ENCODE measurements at regions not wholly inside any gene's neighbourhood (a gene's known extent, or its start where the extent isn't known, plus 50 kb on each side); places are given as distances from the start of the nearest gene placed in this dataset.

DNA sequence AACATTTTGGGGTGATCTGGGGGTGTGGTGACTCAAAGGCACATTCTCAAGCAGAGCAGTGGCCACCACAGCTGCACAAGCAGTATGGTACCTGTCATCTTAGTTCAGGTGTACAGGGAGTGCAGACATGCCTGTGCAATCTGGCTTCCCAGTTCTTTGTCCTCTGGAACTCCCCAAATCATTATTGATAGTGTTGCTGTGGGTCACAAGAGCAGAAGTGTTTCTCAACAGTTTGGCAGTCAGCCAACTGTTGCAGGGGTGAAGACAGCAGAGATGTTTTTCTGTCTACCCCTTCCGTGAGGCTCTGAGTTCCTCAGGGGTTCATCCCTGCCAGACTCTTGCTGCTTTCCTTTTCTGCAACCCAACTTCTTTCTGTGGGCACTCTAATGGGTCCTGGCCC is 206.5 kb upstream of the ZSWIM2 start:
- no peak for DNase-seq

GRCh38 chr2:187054501-187055319 is 205.7 kb upstream of the ZSWIM2 start:
- no peak for DNase-seq

GRCh38 chr2:187051350-187051749 is 202.4 kb upstream of the ZSWIM2 start:
- no peak for DNase-seq

GRCh38 chr2:187050409-187050998 is 201.5 kb upstream of the ZSWIM2 start:
- DNase-seq: peak; percentile 25

DNA sequence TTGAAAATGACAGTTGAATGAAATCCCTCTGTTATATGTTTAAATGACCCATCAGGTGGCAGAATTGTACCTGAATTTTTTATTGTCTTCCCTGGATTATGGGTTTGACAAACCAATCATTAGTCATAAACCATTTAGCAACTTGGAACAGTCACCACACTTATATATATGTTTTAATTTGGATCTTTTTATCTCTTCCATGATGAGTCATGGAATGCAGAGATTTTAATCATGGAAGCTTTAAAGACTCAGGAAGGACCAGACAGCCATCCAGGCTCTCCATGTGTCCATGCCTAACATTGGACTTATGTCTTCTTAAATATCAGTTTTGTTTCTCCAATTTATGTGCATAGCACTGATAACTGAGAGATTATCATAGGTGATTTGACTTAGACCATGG is 188.3 kb upstream of the ZSWIM2 start:
- peak; percentile 23 for DNase-seq

DNA sequence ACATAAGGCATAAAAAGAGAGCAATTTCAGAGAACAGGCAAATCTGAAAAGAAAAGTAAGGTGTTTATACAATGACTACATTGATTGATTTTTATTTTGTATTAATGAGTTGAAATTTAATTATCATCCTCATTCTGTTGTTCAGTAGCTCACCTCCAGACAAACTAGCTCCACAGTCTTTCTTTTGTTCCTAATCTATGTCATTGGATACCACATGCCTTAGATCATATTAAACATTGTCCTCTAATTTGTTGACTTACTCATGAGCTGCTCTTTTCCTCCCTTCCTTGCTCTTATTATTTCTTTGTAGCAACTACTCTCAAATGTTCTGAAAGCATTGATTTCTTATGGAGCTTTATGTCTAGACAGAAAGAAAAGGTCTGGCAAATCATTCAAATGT is 185.5 kb upstream of the ZSWIM2 start:
- no peak for DNase-seq

GRCh38 chr2:187024739-187025138 is 175.8 kb upstream of the ZSWIM2 start:
- DNase-seq: no peak

- DNase-seq: peak; percentile 74
Observed at GRCh38 chr2:187023996-187024395, 175.0 kb upstream of the ZSWIM2 start.

GRCh38 chr2:187017438-187017837 is 168.5 kb upstream of the ZSWIM2 start:
- no peak for DNase-seq

DNA sequence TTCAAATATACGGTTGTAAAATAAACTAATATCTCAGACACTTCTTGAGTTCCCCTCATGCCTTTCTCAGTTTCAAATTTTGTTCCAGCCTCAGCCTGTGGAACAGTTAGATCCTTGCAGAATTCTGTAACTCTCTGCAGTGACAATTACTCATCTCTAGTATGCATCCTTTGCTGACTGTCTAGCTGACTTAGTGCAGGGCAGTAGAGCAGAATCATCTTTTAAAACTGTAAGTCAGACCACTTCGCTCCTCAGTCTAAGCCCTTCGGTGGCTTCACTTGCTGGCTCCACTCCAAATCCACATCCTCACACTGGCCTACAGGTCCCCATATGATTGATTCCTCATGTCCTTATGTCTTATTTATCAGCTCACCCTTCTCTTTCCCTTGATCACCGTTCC is 164.1 kb upstream of the ZSWIM2 start:
- peak; percentile 35 for DNase-seq

DNA sequence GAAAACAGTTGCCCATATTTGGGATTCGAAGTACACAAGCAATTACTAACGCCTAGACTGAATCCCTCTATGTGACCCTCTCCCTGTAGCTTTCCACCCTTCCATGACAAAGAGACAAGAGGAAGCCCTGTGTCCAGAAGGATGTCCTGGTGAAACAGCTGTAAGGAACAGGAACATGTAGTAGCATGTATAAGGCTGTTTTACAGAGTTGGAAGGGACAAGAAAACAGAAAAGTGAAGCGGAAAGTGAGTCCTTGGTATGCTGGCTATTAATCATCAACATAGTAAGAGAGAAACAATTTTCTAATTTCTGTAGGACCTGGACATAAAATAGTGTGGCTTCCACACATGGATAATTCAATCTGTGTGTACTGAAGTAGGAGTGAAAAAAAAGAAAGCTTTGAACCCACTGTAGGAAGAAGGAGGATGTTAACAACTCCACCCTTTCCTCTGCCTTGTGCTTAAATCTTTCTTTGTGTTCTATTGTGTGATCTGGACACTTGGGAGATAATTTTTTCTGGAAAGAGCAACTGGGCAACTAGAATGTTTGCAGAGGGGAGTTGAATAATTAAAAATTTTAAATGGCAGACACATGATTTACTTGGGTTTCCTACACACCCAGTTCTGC is 162.3 kb upstream of the ZSWIM2 start:
- no peak for DNase-seq

GRCh38 chr2:187009483-187010239 is 160.7 kb upstream of the ZSWIM2 start:
- DNase-seq: no peak

- peak; percentile 48 for DNase-seq
Observed at GRCh38 chr2:187008111-187008510, 159.1 kb upstream of the ZSWIM2 start.

DNA sequence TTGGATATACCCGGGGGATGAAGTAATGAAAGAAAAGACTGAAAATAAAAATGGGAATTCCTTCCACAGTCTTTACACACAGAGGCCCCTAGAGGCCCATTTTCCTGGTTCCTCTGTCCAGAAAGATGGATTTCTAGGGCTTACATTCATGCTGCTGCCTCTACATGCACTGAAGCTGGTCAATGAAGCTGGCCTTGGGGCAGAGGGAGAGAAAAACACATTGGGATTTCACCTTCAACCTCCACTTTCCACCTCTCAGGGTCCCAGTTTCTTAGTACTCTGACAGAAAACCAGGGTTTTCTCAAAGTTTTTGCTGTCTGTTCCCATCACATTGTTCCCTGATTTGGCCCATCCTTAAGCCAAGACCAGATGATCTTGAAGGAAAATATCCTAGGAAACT is 154.6 kb upstream of the ZSWIM2 start:
- DNase-seq: no peak

DNA sequence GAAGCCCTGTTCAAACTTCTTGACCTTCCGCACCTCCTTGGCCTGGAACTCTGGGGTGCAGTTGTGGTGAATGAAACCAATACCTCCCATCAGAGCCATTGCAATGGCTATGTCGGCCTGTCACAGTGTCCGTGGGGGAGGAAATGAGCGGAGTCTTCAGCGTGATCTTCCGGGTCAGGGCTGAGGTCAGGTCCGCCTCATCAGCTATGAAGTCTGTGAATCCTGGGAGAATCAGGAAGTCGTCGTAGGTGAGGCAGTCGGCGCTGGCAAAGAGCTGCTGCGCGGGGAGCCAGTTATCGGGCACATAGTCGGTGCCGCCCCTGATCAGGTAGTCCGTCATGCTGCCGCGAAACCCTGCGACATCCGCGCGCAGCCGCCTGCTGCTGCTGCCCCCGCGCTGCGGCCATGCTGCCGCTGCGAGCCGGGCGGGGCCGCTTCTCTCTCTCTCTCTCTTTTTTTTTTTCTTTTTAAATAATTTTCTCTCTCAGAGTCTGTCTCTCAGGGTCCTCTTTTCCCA is 154.1 kb upstream of the ZSWIM2 start:
- no peak for DNase-seq

- DNase-seq: no peak
Observed at GRCh38 chr2:187002242-187002641, 153.3 kb upstream of the ZSWIM2 start.

DNA sequence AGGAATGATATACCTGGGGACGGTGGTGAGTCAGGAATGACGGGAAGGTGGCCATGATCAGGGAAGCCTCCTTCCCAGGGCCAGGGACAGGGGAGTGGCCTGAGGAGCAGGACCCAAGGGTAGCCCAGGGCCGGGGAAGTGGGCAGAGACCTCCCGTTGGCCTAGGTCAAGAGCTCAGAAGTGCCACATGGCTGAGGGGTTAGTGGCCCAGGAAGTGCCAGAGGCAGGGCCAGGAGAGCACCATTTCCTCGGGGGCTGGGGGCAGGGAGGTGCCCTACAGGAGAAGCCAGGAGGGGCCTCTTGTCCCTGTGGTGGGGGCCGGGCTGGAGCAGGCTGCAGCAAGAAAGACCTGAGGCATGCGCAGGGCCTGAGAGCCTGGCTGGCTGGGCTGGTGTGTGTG is 152.3 kb upstream of the ZSWIM2 start:
- no peak for DNase-seq

GRCh38 chr2:186995092-186995491 is 146.1 kb upstream of the ZSWIM2 start:
- DNase-seq: peak; percentile 59

DNA sequence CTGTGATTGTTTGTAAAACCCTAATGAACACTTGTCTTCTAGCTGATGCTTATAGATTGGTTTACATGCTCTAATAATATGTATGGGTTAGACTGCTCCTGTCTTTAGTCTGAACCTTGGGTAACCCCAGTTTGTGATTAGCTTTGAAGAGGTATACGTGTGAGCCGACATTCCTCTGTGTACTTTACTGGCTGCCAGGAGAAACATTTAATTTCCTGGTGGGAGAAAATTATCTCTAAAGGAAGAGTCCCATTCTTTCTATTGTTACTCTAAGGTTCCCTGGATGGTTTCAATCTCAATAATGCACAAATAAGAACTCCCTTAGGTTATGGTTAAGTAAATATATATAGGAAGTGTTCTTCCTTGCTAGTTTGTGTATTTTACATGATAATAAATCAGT is 143.6 kb upstream of the ZSWIM2 start:
- DNase-seq: no peak

GRCh38 chr2:186991766-186992417 is 142.9 kb upstream of the ZSWIM2 start:
- DNase-seq: no peak

DNA sequence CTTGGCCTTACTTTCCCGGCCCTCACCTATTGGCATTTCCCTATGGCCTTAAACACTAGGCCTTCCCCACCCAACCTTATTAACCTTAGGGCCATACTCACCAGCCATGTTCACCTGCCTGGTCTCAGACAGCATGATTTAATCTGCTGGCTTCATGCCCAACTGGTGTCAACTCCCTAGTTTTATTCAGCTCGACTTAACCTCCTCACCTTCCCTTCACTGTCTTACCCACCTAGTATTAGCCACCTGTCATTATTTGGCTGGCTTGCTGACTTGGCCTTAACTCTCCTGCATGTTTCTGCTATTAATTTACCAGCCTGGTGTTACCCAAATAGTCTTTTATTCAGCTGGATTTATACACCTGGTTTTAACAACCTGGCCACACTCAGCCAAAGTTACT is 136.0 kb upstream of the ZSWIM2 start:
- no peak for DNase-seq

GRCh38 chr2:186984481-186984880 is 135.5 kb upstream of the ZSWIM2 start:
- no peak for DNase-seq

Measured in EL (cell line).